K562 (cell line): ENCODE measurements at regions not wholly inside any gene's neighbourhood (a gene's known extent, or its start where the extent isn't known, plus 50 kb on each side); places are given as distances from the start of the nearest gene placed in this dataset.
A peak's percentile ranks its signal among the peaks of the same experiment; 100 is the strongest.

Experiments used
- ATAC-seq: fragments of 200-7000 bp; cut with Tn5 transposase; 3 replicates; pipeline ENCODE4 v1.9.1; 2020; ENCODE audit warnings: moderate library complexity
- BruUV-seq: library from RNA; stranded (reverse); fragments of 400-500 nt; replicated peaks from 2 replicates; lab custom pipeline; 2021; lab: Mats Ljungman, UMichigan
- CTCF ChIA-PET: fragments of 300-600 bp; formaldehyde crosslinking; extraction: SDS; loops from one replicate; lab custom pipeline; 2021; ENCODE audit warnings: low intra/inter-chr PET ratio; lab: Yijun Ruan, JAX
- POLR2A ChIA-PET: fragments of 300-600, 350-650 bp; sonication (Branson Sonifier 250); formaldehyde crosslinking; extraction: SDS; loops from one replicate; lab custom pipeline; 2021; ENCODE audit warnings: antibody characterized with exemption, inconsistent platforms; lab: Yijun Ruan, JAX
- DNase-seq, 4 experiments: peaks; one replicate each; pipeline versions ENCODE4 v3.0.0 to v3.0.0-alpha.2; 2011 to 2018; ENCODE audit warnings: low spot score in 3 of 4, mixed read lengths in 3 of 4; ENCODE audit errors: extremely low read depth in 1 of 4
- FAIRE-seq: peaks from 2 replicates; lab custom pipeline; 2011; peaks lifted over from hg19 to GRCh38; lab: Jason Lieb, UNC
- H2AFZ ChIP-seq: 2 replicates; pipeline ENCODE4 v1.6.0; 2011; ENCODE audit warnings: low read depth, low read length, control low read depth, inconsistent platforms
- H3K27ac ChIP-seq: fragments of 200-600 bp; 3 replicates; pipeline ENCODE4 v1.8.0; 2011; ENCODE audit warnings: low read depth, mild to moderate bottlenecking, control low read depth, inconsistent platforms, low read length, moderate library complexity, mixed read lengths; ENCODE audit errors: extremely low read depth
- H3K27me3 ChIP-seq, 2 experiments: fragments of 300-600 bp in 1 of 2; 2 replicates in 1 of 2; 3 replicates in 1 of 2; pipeline versions ENCODE4 v1.6.0 to v1.8.0; 2011; ENCODE audit warnings: inconsistent platforms in 2 of 2, low read length in 2 of 2, mild to moderate bottlenecking in 1 of 2, mixed read lengths in 1 of 2, moderate library complexity in 1 of 2; ENCODE audit not compliant: control insufficient read depth in 2 of 2, insufficient read depth in 2 of 2
- H3K36me3 ChIP-seq: fragments of 300-600 bp; 3 replicates; pipeline ENCODE4 v1.8.0; 2011; ENCODE audit warnings: mild to moderate bottlenecking, low read length, inconsistent platforms; ENCODE audit not compliant: control insufficient read depth, insufficient read depth
- H3K4me1 ChIP-seq, 2 experiments: fragments of 200-600 bp in 1 of 2; replicated peaks in 1 of 2; 2 replicates in 1 of 2; 3 replicates in 1 of 2; pipeline versions ENCODE4 v1.5.1 to v1.8.0; 2011; ENCODE audit warnings: inconsistent platforms in 2 of 2, low read length in 2 of 2, mild to moderate bottlenecking in 1 of 2, mixed read lengths in 1 of 2, moderate library complexity in 1 of 2; ENCODE audit not compliant: control insufficient read depth in 2 of 2, insufficient read depth in 2 of 2
- H3K4me2 ChIP-seq: 2 replicates; pipeline ENCODE4 v1.6.1; 2011; ENCODE audit warnings: low read length, control low read depth, inconsistent platforms, mixed read lengths; ENCODE audit not compliant: insufficient read depth
- H3K4me3 ChIP-seq: fragments of 200-600 bp; sonication (generic), shearing (Covaris generic); 2 replicates; pipeline ENCODE4 v1.5.1; 2016; ENCODE audit warnings: control low read depth, inconsistent platforms
- H3K79me2 ChIP-seq: fragments of 200-600 bp; 3 replicates; pipeline ENCODE4 v1.8.0; 2011; ENCODE audit warnings: low read length, inconsistent platforms; ENCODE audit not compliant: control insufficient read depth, insufficient read depth
- H3K9ac ChIP-seq, 2 experiments: 2 replicates each; pipeline versions ENCODE4 v1.6.0 to v1.6.1; 2011; ENCODE audit warnings: low read depth in 2 of 2, low read length in 2 of 2, control low read depth in 1 of 2, inconsistent platforms in 1 of 2, mild to moderate bottlenecking in 1 of 2, mixed read lengths in 1 of 2; ENCODE audit not compliant: insufficient read depth in 1 of 2
- H3K9me1 ChIP-seq: one replicate; pipeline ENCODE4 v1.6.0; 2011; ENCODE audit warnings: inconsistent platforms, mild to moderate bottlenecking, low read length, moderate library complexity; ENCODE audit not compliant: control insufficient read depth, insufficient read depth
- H3K9me3 ChIP-seq: replicated peaks from 2 replicates; pipeline ENCODE4 v1.5.1; 2011; ENCODE audit warnings: low read depth, low read length, inconsistent platforms; ENCODE audit not compliant: control insufficient read depth, insufficient read depth
- H4K20me1 ChIP-seq: replicated peaks from 2 replicates; pipeline ENCODE4 v1.6.1; 2011; ENCODE audit warnings: low read length, inconsistent platforms, mixed read lengths; ENCODE audit not compliant: control insufficient read depth, insufficient read depth
- ATF1 ChIP-seq, 2 experiments: fragments of 450-650 bp in 1 of 2; IDR thresholded peaks; 2 replicates each; pipeline ENCODE4 v1.6.1; 2016; ENCODE audit warnings: missing compliant biosample characterization in 1 of 2, missing genetic modification characterization in 1 of 2
- FOXA3 ChIP-seq, 2 experiments: fragments of 450-650 bp in 1 of 2; sonication (generic) in 1 of 2; formaldehyde crosslinking; IDR thresholded peaks in 1 of 2; conservative IDR thresholded peaks in 1 of 2; 2 replicates each; pipeline versions ENCODE4 v1.4.0 to v1.8.0; 2020 to 2022; ENCODE audit warnings: mild to moderate bottlenecking in 2 of 2, missing genetic modification reagents in 1 of 2
- FOXJ2 ChIP-seq: fragments of 200-800 bp; sonication (Bioruptor generic); IDR thresholded peaks from 2 replicates; pipeline ENCODE4 v1.6.1; 2016; ENCODE audit warnings: missing genetic modification characterization, missing compliant biosample characterization
- MEIS2 ChIP-seq: fragments of 450-650 bp; IDR thresholded peaks from 2 replicates; pipeline ENCODE4 v1.6.1; 2014; ENCODE audit warnings: mild to moderate bottlenecking; ENCODE audit not compliant: partially characterized antibody
- NFIC ChIP-seq: fragments of 450-650 bp; IDR thresholded peaks from 2 replicates; pipeline ENCODE4 v1.6.1; 2017; ENCODE audit warnings: mild to moderate bottlenecking, inconsistent platforms
- RCOR1 ChIP-seq, 2 experiments: IDR thresholded peaks; 2 replicates each; pipeline ENCODE4 v1.6.1; 2012; ENCODE audit warnings: low read depth in 2 of 2, low read length in 2 of 2, borderline replicate concordance in 1 of 2, improper control_type of control experiment in 1 of 2
- SMAD3 ChIP-seq: fragments of 450-650 bp; formaldehyde crosslinking; conservative IDR thresholded peaks from 2 replicates; pipeline ENCODE4 v1.4.0; 2020; ENCODE audit warnings: mild to moderate bottlenecking
- ZBTB17 ChIP-seq: fragments of 450-650 bp; formaldehyde crosslinking; IDR thresholded peaks from 2 replicates; pipeline ENCODE4 v1.4.0; 2020; ENCODE audit warnings: mild to moderate bottlenecking
- ZNF507 ChIP-seq: conservative IDR thresholded peaks from 2 replicates; pipeline ENCODE4 v1.6.1; 2017; ENCODE audit warnings: missing genetic modification characterization, missing compliant biosample characterization
- WGBS: fragments of 100-300 bp; shearing (Covaris generic); methylation state at CpG from one replicate; pipeline ENCODE4 v1.1.6; 2016; ENCODE audit warnings: low coverage, mixed read lengths; ENCODE audit not compliant: insufficient coverage; ENCODE audit errors: missing lambda C conversion rate; 5-methylcytosine and 5-hydroxymethylcytosine counted together
- in situ Hi-C: fragments of 300-500 bp; cut with MboI; formaldehyde crosslinking; loops from 4 replicates; pipeline ENCODE4 v1.15.0; 2018; ENCODE audit warnings: inconsistent platforms, mixed read lengths
- intact Hi-C: fragments of 100-400 bp; cut with micrococcal nuclease; formaldehyde crosslinking; loops from 2 replicates; pipeline ENCODE4 v1.14.2; 2022
- TF ChIP-seq, protein P1 (sequence below), 2 experiments: IDR thresholded peaks in 1 of 2; conservative IDR thresholded peaks in 1 of 2; 2 replicates each; pipeline ENCODE4 v1.6.1; 2016; ENCODE audit warnings: low read depth in 2 of 2, mild to moderate bottlenecking in 1 of 2, missing compliant biosample characterization in 1 of 2, missing genetic modification characterization in 1 of 2, moderate library complexity in 1 of 2

DNA sequence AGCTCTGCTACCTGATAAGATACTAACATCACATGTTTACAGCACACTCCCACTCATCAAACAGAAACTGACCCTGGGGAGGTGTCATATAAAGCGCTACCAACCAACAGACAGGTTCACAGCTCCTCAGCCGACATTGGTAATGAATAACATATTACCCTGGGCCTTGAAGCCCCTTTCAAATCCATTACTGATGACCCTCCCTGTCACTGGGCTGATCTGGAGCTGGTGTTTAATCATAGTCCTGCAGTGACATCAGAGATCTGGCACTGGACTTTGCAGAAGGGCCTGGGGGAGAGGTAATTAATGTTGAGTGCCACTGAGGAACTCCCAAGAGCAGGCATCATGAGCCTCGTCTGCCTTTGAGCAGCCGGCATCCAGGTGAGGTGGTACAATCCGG, 306.5 kb upstream of the NFE2L3 start:
- WGBS = 10% methylated on average over 5 of the region's 5 CpGs

DNA sequence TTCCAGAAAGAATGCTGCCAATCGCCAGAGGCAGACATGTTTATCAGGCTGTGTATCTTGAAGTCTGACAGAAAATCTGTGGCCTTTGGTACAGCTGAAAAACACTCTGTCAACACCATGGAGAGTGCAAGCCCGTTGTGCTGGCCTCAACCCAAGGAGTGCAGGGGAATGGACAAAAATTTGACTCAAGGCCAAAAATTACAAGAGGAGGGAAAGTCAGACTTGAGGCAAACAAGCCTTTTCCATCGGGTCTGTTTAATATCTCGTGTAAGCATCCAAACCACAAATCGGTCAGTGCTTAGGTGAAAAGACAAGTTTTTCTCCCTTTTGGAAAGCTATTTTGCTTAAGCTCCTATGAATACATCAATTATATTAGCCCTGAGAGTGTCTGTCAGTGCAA, 305.3 kb upstream of the NFE2L3 start:
- ChIA-PET POLR2A (interaction anchor here (0.9 to 1.2 kb wide), 2 partner anchors 57 to 504 kb away, joined by 3 read pairs; no protein-coding TSS in a partner anchor), CTCF (interaction anchor here (0.8 kb wide), 1 partner anchor 237 kb away, joined by 3 read pairs; no protein-coding TSS in a partner anchor)
- no peak overlapping the region for H3K4me3 ChIP-seq
- H3K9ac ChIP-seq = no peak overlapping the region
- ATAC-seq (no peak), DNase-seq (peak in 1 of 4 experiments; percentile 35), FAIRE-seq (no peak)
- H3K4me2 ChIP-seq = no peak overlapping the region
- H3K9me1 ChIP-seq = no peaks in the 10 kb centered on the region
- H2AFZ ChIP-seq = no peak overlapping the region
- no peaks in the 10 kb centered on the region for H3K36me3 ChIP-seq
- H3K79me2 ChIP-seq = no peaks in the 10 kb centered on the region
- in situ Hi-C loops = loop anchor here (25.0 kb wide), 1 partner anchor 459 kb away; no protein-coding TSS in a partner anchor
- H3K27ac ChIP-seq = no peak overlapping the region
- BruUV-seq = no TSS peak
- H3K9me3 ChIP-seq = no peaks in the 10 kb centered on the region
- H4K20me1 ChIP-seq = no peaks in the 10 kb centered on the region
- 0 out of 5 replicates have a peak, but pooled peaks cover 0 to 2% of the 10 kb centered on the region in 2 experiments for H3K27me3 ChIP-seq
- WGBS = 6% methylated on average over 5 of the region's 5 CpGs
- intact Hi-C loops = no loop called here
- H3K4me1 ChIP-seq = peaks cover 0 to 6% of the 10 kb centered on the region in 2 experiments; a peak in 4 of 5 replicates
- TF ChIP-seq, protein P1, sequence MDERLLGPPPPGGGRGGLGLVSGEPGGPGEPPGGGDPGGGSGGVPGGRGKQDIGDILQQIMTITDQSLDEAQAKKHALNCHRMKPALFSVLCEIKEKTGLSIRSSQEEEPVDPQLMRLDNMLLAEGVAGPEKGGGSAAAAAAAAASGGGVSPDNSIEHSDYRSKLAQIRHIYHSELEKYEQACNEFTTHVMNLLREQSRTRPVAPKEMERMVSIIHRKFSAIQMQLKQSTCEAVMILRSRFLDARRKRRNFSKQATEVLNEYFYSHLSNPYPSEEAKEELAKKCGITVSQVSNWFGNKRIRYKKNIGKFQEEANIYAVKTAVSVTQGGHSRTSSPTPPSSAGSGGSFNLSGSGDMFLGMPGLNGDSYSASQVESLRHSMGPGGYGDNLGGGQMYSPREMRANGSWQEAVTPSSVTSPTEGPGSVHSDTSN (CRISPR knock-in tag; IDR thresholded peaks at IDR 0.05; ENCODE audit: low read depth) = no peak
- TF ChIP-seq, protein P1 (tag; conservative IDR thresholded peaks at IDR 0.05; ENCODE audit: low read depth) = peak; percentile 92
- TF ChIP-seq FOXA3 (CRISPR knock-in tag; conservative IDR thresholded peaks at IDR 0.05 in 1 of 2, IDR thresholded peaks at IDR 0.05 in 1 of 2) (peak in 1 of 2 experiments; percentile 5; a peak in 1 of 4 replicates), FOXJ2 (peak; percentile 78), RCOR1 (IDR thresholded peaks at IDR 0.05; ENCODE audit: borderline replicate concordance in 1 of 2, low read depth in 2 of 2, low read length in 2 of 2) (peak in 1 of 2 experiments; percentile 35; a peak in 1 of 4 replicates), SMAD3 (CRISPR knock-in tag) (no peak), MEIS2 (peak; percentile 79), ZBTB17 (CRISPR knock-in tag) (no peak), NFIC (peak; percentile 45)

More for the DNA sequence above, 306.5 kb upstream of the NFE2L3 start:
- no peak overlapping the region for H3K4me3 ChIP-seq
- DNase-seq = no peak
- FAIRE-seq = no peak
- POLR2A ChIA-PET = interaction anchor here (0.5 to 1.2 kb wide), 3 partner anchors 9 to 355 kb away, joined by 3 read pairs; no protein-coding TSS in a partner anchor
- TF ChIP-seq ZNF507 (tag) (no peak), ATF1 (CRISPR knock-in tag; IDR thresholded peaks at IDR 0.05) (no peak), ATF1 (tag; IDR thresholded peaks at IDR 0.05) (peak; percentile 15; the same call in 1 of the 2 replicates)
- H2AFZ ChIP-seq = no peak overlapping the region
- intact Hi-C loops (no loop called here), in situ Hi-C loops (loop anchor here (25.0 kb wide), 1 partner anchor 458 kb away; no protein-coding TSS in a partner anchor)
- no peak overlapping the region for H3K27ac ChIP-seq
- no peaks in the 10 kb centered on the region for H3K9me3 ChIP-seq
- H3K36me3 ChIP-seq = no peaks in the 10 kb centered on the region
- no TSS peak for BruUV-seq
- CTCF ChIA-PET = no interaction called here
- H3K79me2 ChIP-seq = no peaks in the 10 kb centered on the region
- H3K9me1 ChIP-seq = no peaks in the 10 kb centered on the region
- ATAC-seq = no peak
- H3K9ac ChIP-seq = no peak overlapping the region
- 0 out of 5 replicates have a peak, but pooled peaks cover 0 to 2% of the 10 kb centered on the region in 2 experiments for H3K27me3 ChIP-seq
- H3K4me2 ChIP-seq = no peak overlapping the region
- H3K4me1 ChIP-seq = peaks cover 0 to 5% of the 10 kb centered on the region in 2 experiments; a peak in 4 of 5 replicates
- no peaks in the 10 kb centered on the region for H4K20me1 ChIP-seq
